HEK293T (cell line): ENCODE measurements at regions not wholly inside any gene's neighbourhood (a gene's known extent, or its start where the extent isn't known, plus 50 kb on each side); places are given as distances from the start of the nearest gene placed in this dataset.
"Not testable (repeated sequence)": the region's sequence is repeated elsewhere in the genome, so short reads cannot be mapped to it uniquely, and the experiment has no call there.

Experiments used
- ARNT ChIP-seq: fragments of 450-650 bp; IDR thresholded peaks from 2 replicates; pipeline ENCODE4 v1.6.1; 2017; ENCODE audit warnings: mild to moderate bottlenecking
- BHLHE40 ChIP-seq: fragments of 450-650 bp; IDR thresholded peaks from 2 replicates; pipeline ENCODE4 v1.6.1; 2016; ENCODE audit warnings: mild to moderate bottlenecking, moderate library complexity, borderline replicate concordance
- CTBP1 ChIP-seq: fragments of 450-650 bp; IDR thresholded peaks from 2 replicates; pipeline ENCODE4 v1.6.1; 2016; ENCODE audit warnings: borderline replicate concordance
- ELF4 ChIP-seq: fragments of 450-650 bp; IDR thresholded peaks from 2 replicates; pipeline ENCODE4 v1.6.1; 2017; ENCODE audit warnings: antibody characterized with exemption
- FOXA1 ChIP-seq: fragments of 450-650 bp; IDR thresholded peaks from 2 replicates; pipeline ENCODE4 v1.6.1; 2016; ENCODE audit warnings: mild to moderate bottlenecking
- FOXK2 ChIP-seq: fragments of 450-650 bp; IDR thresholded peaks from 2 replicates; pipeline ENCODE4 v1.6.1; 2016; ENCODE audit warnings: mild to moderate bottlenecking
- FOXM1 ChIP-seq: fragments of 450-650 bp; IDR thresholded peaks from 2 replicates; pipeline ENCODE4 v1.6.1; 2017; ENCODE audit warnings: mild to moderate bottlenecking, borderline replicate concordance
- L3MBTL2 ChIP-seq: fragments of 450-650 bp; conservative IDR thresholded peaks from 2 replicates; pipeline ENCODE4 v1.6.1; 2016; ENCODE audit warnings: mild to moderate bottlenecking
- NFRKB ChIP-seq: fragments of 450-650 bp; IDR thresholded peaks from 2 replicates; pipeline ENCODE4 v1.6.1; 2016; ENCODE audit warnings: mild to moderate bottlenecking, moderate library complexity
- SP1 ChIP-seq: fragments of 450-650 bp; IDR thresholded peaks from 2 replicates; pipeline ENCODE4 v1.6.1; 2017
- TARDBP ChIP-seq: fragments of 450-650 bp; IDR thresholded peaks from 2 replicates; pipeline ENCODE4 v1.6.1; 2016
- ZNF384 ChIP-seq: fragments of 450-650 bp; IDR thresholded peaks from 2 replicates; pipeline ENCODE4 v1.6.1; 2016
- TF ChIP-seq, protein P1 (sequence below): fragments of 450-650 bp; IDR thresholded peaks from 2 replicates; pipeline ENCODE4 v1.6.1; 2016

DNA sequence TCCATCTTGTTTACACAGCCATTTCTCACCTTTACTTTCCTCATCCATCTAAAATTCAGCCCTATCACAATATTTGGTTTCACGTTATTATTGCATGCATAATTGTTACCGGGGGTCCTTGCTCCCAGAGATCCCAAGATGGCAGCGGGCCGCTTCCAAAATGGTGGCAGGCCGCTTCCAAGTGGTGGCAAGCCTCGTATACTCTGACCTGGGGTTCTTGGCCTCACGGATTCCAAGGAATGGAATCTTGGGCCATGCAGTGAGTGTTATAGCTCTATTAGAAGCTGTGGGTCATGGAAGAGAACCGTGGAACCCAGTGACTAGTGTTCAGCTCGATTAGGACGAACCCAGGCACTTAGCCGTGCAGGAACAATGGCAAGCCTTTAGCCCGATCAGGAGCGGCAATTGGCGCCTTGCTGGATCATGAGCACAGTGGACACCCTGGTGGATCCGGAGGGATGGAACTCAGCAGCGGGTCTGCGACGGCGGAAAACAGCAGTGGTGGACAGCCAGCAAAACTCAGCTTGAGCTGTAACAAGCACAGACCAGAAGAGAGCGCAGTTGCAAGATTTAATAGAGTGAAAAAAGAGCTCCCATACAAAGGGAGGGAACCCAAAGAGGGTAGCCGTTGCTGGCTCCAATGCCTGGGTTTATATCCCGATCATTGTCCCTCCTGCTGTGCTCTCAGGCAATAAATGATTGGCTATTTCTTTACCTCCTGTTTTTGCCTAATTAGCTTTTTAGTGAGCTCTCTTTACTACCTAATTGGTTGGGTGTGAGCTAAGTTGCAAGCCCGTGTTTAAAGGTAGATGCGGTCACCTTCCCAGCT, 756.2 kb upstream of the CTNND2 start:
- TF ChIP-seq L3MBTL2, BHLHE40, FOXA1, FOXK2, ELF4, TARDBP, NFRKB, SP1, ARNT, FOXM1, CTBP1, ZNF384: not testable (repeated sequence)
- TF ChIP-seq, protein P1, sequence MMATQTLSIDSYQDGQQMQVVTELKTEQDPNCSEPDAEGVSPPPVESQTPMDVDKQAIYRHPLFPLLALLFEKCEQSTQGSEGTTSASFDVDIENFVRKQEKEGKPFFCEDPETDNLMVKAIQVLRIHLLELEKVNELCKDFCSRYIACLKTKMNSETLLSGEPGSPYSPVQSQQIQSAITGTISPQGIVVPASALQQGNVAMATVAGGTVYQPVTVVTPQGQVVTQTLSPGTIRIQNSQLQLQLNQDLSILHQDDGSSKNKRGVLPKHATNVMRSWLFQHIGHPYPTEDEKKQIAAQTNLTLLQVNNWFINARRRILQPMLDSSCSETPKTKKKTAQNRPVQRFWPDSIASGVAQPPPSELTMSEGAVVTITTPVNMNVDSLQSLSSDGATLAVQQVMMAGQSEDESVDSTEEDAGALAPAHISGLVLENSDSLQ: not testable (repeated sequence)
